ENCODE measurements at regions not wholly inside any gene's neighbourhood (a gene's known extent, or its start where the extent isn't known, plus 50 kb on each side); places are given as distances from the start of the nearest gene placed in this dataset.

DNA sequence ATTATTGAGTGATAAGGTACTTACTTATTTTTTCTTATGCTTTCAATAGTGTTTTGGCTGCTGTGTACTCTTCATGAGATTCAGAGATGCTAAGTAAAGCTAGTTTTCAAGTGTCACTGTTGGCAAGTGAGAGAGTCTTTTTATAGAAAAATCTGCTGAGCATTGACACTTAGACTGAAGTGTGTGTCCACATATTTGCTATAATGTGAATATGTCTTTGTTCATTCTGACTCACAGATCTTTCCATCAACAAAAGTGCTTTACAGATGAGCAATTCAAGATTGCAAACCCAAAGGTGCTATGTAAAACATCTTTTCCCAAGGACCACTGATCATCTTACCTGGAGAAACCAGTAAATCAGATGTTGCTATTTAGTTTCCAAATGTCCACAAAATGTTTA, 410.6 kb upstream of the FIGN start (continued):
- TF ChIP-seq ZNF398 (tag by site-specific recombination; IDR thresholded peaks at IDR 0.05) = no peak
- TF ChIP-seq KLF8 (tag by site-specific recombination; IDR thresholded peaks at IDR 0.05) = no peak
- TF ChIP-seq GLI2 (tag by site-specific recombination; IDR thresholded peaks at IDR 0.05; ENCODE audit: borderline replicate concordance, low read depth) = no peak
- TF ChIP-seq, protein P1, sequence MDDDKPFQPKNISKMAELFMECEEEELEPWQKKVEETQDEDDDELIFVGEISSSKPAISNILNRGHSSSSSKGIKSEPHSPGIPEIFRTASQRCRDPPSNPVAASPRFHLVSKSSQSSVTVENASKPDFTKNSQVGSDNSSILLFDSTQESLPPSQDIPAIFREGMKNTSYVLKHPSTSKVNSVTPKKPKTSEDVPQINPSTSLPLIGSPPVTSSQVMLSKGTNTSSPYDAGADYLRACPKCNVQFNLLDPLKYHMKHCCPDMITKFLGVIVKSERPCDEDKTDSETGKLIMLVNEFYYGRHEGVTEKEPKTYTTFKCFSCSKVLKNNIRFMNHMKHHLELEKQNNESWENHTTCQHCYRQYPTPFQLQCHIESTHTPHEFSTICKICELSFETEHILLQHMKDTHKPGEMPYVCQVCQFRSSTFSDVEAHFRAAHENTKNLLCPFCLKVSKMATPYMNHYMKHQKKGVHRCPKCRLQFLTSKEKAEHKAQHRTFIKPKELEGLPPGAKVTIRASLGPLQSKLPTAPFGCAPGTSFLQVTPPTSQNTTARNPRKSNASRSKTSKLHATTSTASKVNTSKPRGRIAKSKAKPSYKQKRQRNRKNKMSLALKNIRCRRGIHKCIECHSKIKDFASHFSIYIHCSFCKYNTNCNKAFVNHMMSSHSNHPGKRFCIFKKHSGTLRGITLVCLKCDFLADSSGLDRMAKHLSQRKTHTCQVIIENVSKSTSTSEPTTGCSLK (tag by site-specific recombination; IDR thresholded peaks at IDR 0.05) = no peak
- TF ChIP-seq ZFP69B (tag by site-specific recombination; IDR thresholded peaks at IDR 0.05) = no peak
- TF ChIP-seq ZNF600 (tag by site-specific recombination; IDR thresholded peaks at IDR 0.05) = no peak
- TF ChIP-seq, protein P2, sequence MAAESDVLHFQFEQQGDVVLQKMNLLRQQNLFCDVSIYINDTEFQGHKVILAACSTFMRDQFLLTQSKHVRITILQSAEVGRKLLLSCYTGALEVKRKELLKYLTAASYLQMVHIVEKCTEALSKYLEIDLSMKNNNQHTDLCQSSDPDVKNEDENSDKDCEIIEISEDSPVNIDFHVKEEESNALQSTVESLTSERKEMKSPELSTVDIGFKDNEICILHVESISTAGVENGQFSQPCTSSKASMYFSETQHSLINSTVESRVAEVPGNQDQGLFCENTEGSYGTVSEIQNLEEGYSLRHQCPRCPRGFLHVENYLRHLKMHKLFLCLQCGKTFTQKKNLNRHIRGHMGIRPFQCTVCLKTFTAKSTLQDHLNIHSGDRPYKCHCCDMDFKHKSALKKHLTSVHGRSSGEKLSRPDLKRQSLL (tag by site-specific recombination; IDR thresholded peaks at IDR 0.05) = no peak

GRCh38 chr2:164145093-164145987, 409.5 kb upstream of the FIGN start:
- no peak overlapping the region for H3K27ac ChIP-seq (ENCODE audit: extremely low read depth, low read depth, low read length)
- H3K9me3 ChIP-seq (ENCODE audit: control insufficient read depth, insufficient read depth, low read depth, low read length) = no peaks in the 10 kb centered on the region
- no peak overlapping the region for H3K4me3 ChIP-seq (ENCODE audit: low read depth, low read length)
- CTCF ChIA-PET = no interaction called here
- POLR2A ChIA-PET = no interaction called here
- no peaks in the 10 kb centered on the region for H3K36me3 ChIP-seq (ENCODE audit: control insufficient read depth in 2 of 2, insufficient read depth in 1 of 2, low read length in 2 of 2)
- no peaks in the 10 kb centered on the region for H3K4me1 ChIP-seq (ENCODE audit: control insufficient read depth, insufficient read depth, low read length)
- TF ChIP-seq KLF10 (tag by site-specific recombination; IDR thresholded peaks at IDR 0.05) = no peak
- no peak for TF ChIP-seq ZNF610 (tag by site-specific recombination; IDR thresholded peaks at IDR 0.05; ENCODE audit: borderline replicate concordance)
- TF ChIP-seq, protein P3, sequence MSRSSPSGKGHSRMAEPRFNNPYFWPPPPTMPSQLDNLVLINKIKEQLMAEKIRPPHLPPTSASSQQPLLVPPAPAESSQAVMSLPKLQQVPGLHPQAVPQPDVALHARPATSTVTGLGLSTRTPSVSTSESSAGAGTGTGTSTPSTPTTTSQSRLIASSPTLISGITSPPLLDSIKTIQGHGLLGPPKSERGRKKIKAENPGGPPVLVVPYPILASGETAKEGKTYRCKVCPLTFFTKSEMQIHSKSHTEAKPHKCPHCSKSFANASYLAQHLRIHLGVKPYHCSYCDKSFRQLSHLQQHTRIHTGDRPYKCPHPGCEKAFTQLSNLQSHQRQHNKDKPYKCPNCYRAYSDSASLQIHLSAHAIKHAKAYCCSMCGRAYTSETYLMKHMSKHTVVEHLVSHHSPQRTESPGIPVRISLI (tag by site-specific recombination; IDR thresholded peaks at IDR 0.05) = no peak
- TF ChIP-seq ZBTB48 (tag by site-specific recombination; IDR thresholded peaks at IDR 0.05) = no peak
- no peak for TF ChIP-seq BCL11A (tag by site-specific recombination; IDR thresholded peaks at IDR 0.05; ENCODE audit: low read depth)
- TF ChIP-seq EGR2 (tag by site-specific recombination; IDR thresholded peaks at IDR 0.05; ENCODE audit: low read depth) = no peak
- no peak for TF ChIP-seq ZNF843 (tag by site-specific recombination; IDR thresholded peaks at IDR 0.05)
- TF ChIP-seq ZBTB8A (tag by site-specific recombination; IDR thresholded peaks at IDR 0.05) = no peak
- TF ChIP-seq ZNF701 (tag by site-specific recombination; IDR thresholded peaks at IDR 0.05) = no peak

Measured in HEK293 (cell line).